Activated CD4-positive, CD25-positive, alpha-beta regulatory T cell treated with anti-CD3 and anti-CD28 coated beads, Interleukin-2, amount 50 U/mL, for 24 hours (primary cell): ENCODE measurements at regions not wholly inside any gene's neighbourhood (a gene's known extent, or its start where the extent isn't known, plus 50 kb on each side); places are given as distances from the start of the nearest gene placed in this dataset.

Source experiments
- ATAC-seq, 2 donors: fragments of 150-1000 bp; cut with Tn5 transposase; one replicate each; pipeline ENCODE4 v1.10.0; 2021; ENCODE audit warnings: mild to moderate bottlenecking in 1 of 2, moderate library complexity in 1 of 2

GRCh38 chr4:13316354-13316753 is 167.8 kb downstream of the RAB28 start:
- ATAC-seq = no peak

- ATAC-seq = no peak
Measured at GRCh38 chr4:13313856-13314255, 170.3 kb downstream of the RAB28 start.

GRCh38 chr4:13312264-13312663 is 171.9 kb downstream of the RAB28 start:
- no peak for ATAC-seq

GRCh38 chr4:13309751-13310150 is 174.4 kb downstream of the RAB28 start:
- no peak for ATAC-seq

- ATAC-seq = no peak
Measured at GRCh38 chr4:13306356-13306755, 177.8 kb downstream of the RAB28 start.

GRCh38 chr4:13302876-13303275 is 181.3 kb downstream of the RAB28 start:
- ATAC-seq = no peak

- ATAC-seq = no peak
Measured at GRCh38 chr4:13299343-13299742, 184.8 kb downstream of the RAB28 start.

GRCh38 chr4:13298655-13299054 is 185.5 kb downstream of the RAB28 start:
- no peak for ATAC-seq

- no peak for ATAC-seq
Measured at GRCh38 chr4:13296986-13297385, 187.2 kb downstream of the RAB28 start.

- ATAC-seq = no peak
Measured at GRCh38 chr4:13294961-13295605, 189.1 kb downstream of the RAB28 start.

- no peak for ATAC-seq
Measured at GRCh38 chr4:13292372-13292771, 191.8 kb downstream of the RAB28 start.

GRCh38 chr4:13289391-13289790 is 194.7 kb downstream of the RAB28 start:
- ATAC-seq = no peak

- ATAC-seq = no peak
Measured at GRCh38 chr4:13285336-13285735, 198.8 kb downstream of the RAB28 start.

GRCh38 chr4:13284932-13285331 is 199.2 kb downstream of the RAB28 start:
- no peak for ATAC-seq

- no peak for ATAC-seq
Measured at GRCh38 chr4:13276357-13276756, 207.8 kb downstream of the RAB28 start.

- ATAC-seq = no peak
Measured at GRCh38 chr4:13268703-13269102, 215.4 kb downstream of the RAB28 start.

- no peak for ATAC-seq
Measured at GRCh38 chr4:13268165-13268564, 216.0 kb downstream of the RAB28 start.

GRCh38 chr4:13267091-13267490 is 217.0 kb downstream of the RAB28 start:
- ATAC-seq = no peak

GRCh38 chr4:13266687-13267086 is 217.5 kb downstream of the RAB28 start:
- ATAC-seq = no peak

- no peak for ATAC-seq
Measured at GRCh38 chr4:13263967-13264525, 220.1 kb downstream of the RAB28 start.

GRCh38 chr4:13262816-13263215 is 221.3 kb downstream of the RAB28 start:
- no peak for ATAC-seq

GRCh38 chr4:13261486-13262257 is 222.5 kb downstream of the RAB28 start:
- no peak for ATAC-seq

- ATAC-seq = no peak
Measured at GRCh38 chr4:13260513-13260912, 223.6 kb downstream of the RAB28 start.

- no peak for ATAC-seq
Measured at GRCh38 chr4:13250263-13250662, 233.9 kb downstream of the RAB28 start.
